Right atrium auricular region (tissue), 2 donors: ENCODE measurements at regions not wholly inside any gene's neighbourhood (a gene's known extent, or its start where the extent isn't known, plus 50 kb on each side); places are given as distances from the start of the nearest gene placed in this dataset.

Experiments
- DNase-seq: peaks from one replicate; pipeline ENCODE4 v3.0.0-alpha.2; 2019; ENCODE audit warnings: low spot score
- H3K27ac ChIP-seq, 2 donors: fragments of 200-600 bp; sonication (generic); 1 replicate in 1 of 2; 2 replicates in 1 of 2; pipeline ENCODE4 v1.5.1; 2016 to 2019
- H3K27me3 ChIP-seq, 2 donors: fragments of 200-600 bp; sonication (generic); one replicate each; pipeline versions ENCODE4 v1.5.1 to v1.6.0; 2017 to 2019
- H3K36me3 ChIP-seq: fragments of 200-600 bp; sonication (generic); one replicate; pipeline ENCODE4 v1.5.1; 2016
- H3K4me1 ChIP-seq, 2 donors: fragments of 200-600 bp; sonication (generic); one replicate each; pipeline versions ENCODE4 v1.5.1 to v1.6.0; 2017 to 2019
- H3K4me3 ChIP-seq, 2 donors: fragments of 200-600 bp; sonication (generic); 1 replicate in 1 of 2; 2 replicates in 1 of 2; pipeline ENCODE4 v1.5.1; 2017 to 2019; ENCODE audit warnings: mild to moderate bottlenecking in 1 of 2, moderate library complexity in 1 of 2
- H3K9me3 ChIP-seq, 2 donors: fragments of 200-600 bp; sonication (generic); one replicate each; pipeline ENCODE4 v1.5.1; 2019
- CTCF ChIP-seq, 2 donors: fragments of 200-600 bp; sonication (generic); IDR thresholded peaks; one replicate each; pipeline ENCODE4 v1.5.1; 2019; ENCODE audit warnings: antibody characterized with exemption in 2 of 2

DNA sequence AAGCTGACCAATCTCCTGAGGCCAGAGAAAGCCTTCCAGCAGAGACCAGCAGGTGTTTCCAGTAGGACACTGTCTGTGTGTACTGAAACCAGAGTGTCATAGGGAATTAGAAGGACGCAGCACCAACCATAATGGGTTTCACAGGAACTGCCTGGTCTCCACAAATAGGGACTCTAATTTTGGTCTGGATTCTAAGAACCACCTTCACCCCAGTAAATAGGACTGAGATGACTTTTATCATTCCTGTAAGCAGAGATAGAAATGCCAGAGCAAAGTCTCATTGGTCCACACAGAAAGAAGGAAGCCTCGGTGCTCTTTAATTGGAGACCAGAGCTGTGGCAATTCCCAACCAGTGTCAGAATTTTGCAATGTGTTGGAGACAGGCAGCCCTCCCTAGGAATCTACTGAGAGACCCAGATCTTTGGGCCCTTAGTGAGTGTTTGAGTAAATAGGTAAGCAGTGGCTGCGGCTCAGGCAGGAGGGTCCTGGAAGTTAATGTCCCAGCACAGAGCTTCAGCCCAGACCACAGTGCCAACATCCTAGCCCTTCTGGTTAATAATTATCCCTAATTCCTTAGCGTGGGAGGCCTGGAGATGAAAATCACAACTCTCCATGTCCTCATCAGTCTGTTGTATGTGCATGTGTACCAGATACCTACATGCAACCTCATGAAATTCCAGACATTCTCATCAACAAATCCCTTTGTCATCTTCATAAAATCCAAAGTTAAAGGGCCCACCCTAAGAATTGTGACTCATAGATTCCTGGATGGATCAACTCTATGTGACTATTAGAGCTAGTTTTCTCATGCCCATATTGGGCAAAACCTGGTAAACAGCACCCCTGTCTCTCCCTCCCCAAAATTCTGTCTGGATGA, 81.2 kb downstream of the UNC5CL start:
- Histone ChIP-seq H3K4me3 (no peak overlapping the region), H3K36me3 (no peaks in the 10 kb centered on the region), H3K4me1 (no peaks in the 10 kb centered on the region), H3K27ac (no peak overlapping the region), H3K9me3 (no peaks in the 10 kb centered on the region), H3K27me3 (no peaks in the 10 kb centered on the region)
- TF ChIP-seq CTCF (IDR thresholded peaks at IDR 0.05): no peak
- no peak for DNase-seq

DNA sequence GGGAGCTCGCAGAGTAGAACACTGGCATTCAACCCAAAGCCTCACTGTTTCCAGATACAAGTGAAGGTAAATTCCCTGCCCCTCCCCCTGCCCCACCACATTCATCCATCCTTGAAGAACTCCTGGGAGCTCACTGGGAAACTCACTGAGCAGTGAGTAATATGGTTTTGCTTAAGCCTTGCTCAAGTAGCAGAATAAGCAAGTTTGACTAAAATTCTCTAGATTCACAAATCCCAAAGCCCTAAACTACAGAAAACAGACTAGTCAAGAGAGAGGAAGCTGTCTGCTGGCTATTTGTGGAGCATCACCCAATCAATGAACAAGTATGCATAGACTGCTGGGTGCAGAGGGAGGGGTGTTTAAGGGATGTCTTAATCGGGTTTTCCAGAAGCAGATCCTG, 82.1 kb downstream of the UNC5CL start:
- Histone ChIP-seq H3K27me3 (no peaks in the 10 kb centered on the region), H3K36me3 (no peaks in the 10 kb centered on the region), H3K27ac (no peak overlapping the region), H3K9me3 (no peaks in the 10 kb centered on the region), H3K4me3 (no peak overlapping the region), H3K4me1 (no peaks in the 10 kb centered on the region)
- no peak for DNase-seq
- no peak for TF ChIP-seq CTCF (IDR thresholded peaks at IDR 0.05)

DNA sequence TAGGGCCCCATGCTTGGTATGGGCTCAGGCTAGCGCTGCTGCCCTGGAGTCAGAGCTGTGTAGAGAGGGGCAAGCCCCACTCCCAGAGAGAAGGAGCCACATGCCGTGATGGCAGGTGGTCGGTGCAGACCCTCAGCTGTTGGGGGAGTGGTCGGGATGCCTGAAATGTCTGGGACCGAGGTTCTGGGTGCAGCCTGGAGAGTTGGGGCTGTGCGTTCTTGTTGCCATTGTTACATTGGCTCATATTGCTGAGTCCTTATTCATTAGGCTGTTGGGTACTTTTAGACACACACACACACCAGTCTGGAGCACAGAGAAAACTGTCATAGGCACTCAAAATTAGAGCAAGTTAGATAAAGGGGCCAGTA, 83.9 kb downstream of the UNC5CL start:
- TF ChIP-seq CTCF (IDR thresholded peaks at IDR 0.05): no peak
- no peaks in the 10 kb centered on the region for H3K27me3 ChIP-seq
- H3K9me3 ChIP-seq: no peaks in the 10 kb centered on the region
- no peak overlapping the region for H3K4me3 ChIP-seq
- H3K4me1 ChIP-seq: no peaks in the 10 kb centered on the region
- no peak for DNase-seq
- no peaks in the 10 kb centered on the region for H3K36me3 ChIP-seq
- no peak overlapping the region for H3K27ac ChIP-seq

DNA sequence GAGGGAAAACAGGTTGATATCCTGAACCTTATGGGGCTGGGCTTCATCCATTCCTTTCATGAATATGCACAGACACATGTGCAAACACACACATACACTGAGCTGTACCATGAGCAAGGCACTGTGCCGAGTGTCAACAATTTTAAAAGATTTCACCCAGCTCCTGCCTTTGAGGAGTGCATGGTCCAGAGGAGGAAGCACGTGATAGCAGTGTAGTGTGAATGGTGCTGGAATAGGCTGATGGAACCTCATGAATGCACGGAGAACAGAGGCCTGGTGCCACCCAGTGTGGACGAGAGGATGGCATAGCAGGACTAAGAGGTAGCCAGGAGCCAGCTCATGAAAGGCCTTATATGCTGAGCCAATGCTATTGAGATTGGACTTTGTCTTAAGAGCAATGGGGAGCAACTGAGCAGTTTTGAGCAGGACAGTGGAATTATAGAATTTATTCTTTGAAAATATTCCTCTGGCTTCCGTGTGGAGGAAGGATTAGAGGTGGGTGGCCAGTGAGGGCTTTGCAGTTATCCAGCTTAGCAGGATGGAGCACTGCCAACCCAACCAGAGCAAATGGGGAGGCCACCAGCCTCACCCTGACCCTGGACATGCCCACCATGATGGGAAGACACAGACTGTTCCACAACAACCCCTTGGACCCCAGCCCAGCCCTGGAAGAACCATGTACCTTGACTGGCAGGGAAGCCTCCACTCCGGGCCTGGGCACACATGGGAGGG, 84.4 kb downstream of the UNC5CL start:
- H3K9me3 ChIP-seq: no peaks in the 10 kb centered on the region
- H3K27me3 ChIP-seq: no peaks in the 10 kb centered on the region
- no peaks in the 10 kb centered on the region for H3K36me3 ChIP-seq
- H3K4me3 ChIP-seq: no peak overlapping the region
- H3K27ac ChIP-seq: no peak overlapping the region
- no peak for DNase-seq
- no peak for TF ChIP-seq CTCF (IDR thresholded peaks at IDR 0.05)
- no peaks in the 10 kb centered on the region for H3K4me1 ChIP-seq

- Histone ChIP-seq H3K27ac (no peak overlapping the region), H3K36me3 (no peaks in the 10 kb centered on the region)
- TF ChIP-seq CTCF (IDR thresholded peaks at IDR 0.05): no peak
These were observed 85.5 kb downstream of the UNC5CL start for GRCh38 chr6:40953486-40953885.

More at GRCh38 chr6:40953486-40953885, 85.5 kb downstream of the UNC5CL start:
- Histone ChIP-seq H3K4me1 (no peaks in the 10 kb centered on the region), H3K9me3 (no peaks in the 10 kb centered on the region), H3K27me3 (no peaks in the 10 kb centered on the region), H3K4me3 (no peak overlapping the region)
- no peak for DNase-seq
